ENCODE measurements at regions not wholly inside any gene's neighbourhood (a gene's known extent, or its start where the extent isn't known, plus 50 kb on each side); places are given as distances from the start of the nearest gene placed in this dataset.

DNA sequence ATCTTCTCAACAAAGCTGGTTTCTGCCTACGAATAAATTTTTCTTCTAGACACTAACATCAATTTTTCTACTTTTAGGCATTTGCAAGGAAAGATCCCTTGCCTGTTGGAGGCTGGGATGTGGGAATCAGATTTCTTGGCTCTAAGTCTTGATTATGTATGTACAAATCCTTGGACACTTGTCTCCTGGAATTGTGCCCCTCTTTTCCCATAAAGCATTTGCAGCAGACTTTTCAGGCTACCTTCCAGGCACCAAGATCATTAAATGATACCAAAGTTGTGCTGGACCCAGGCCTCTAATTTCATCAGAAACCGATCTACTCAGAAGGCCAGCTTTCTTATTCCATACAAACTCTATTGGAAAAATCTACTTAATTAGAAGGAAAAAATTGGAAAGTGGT, 339.5 kb upstream of the DIPK2B start:
- Mint-ChIP-seq H3K4me3 (ENCODE audit: unreplicated experiment) (no peak overlapping the region), H3K9me3 (ENCODE audit: unreplicated experiment) (peaks cover 28% of the 10 kb centered on the region)
- no peak for TF ChIP-seq CTCF (IDR thresholded peaks at IDR 0.05)

GRCh38 chrX:45537936-45538335, 337.3 kb upstream of the DIPK2B start:
- Mint-ChIP-seq H3K36me3 (ENCODE audit: unreplicated experiment) (no peaks in the 10 kb centered on the region), H3K27me3 (ENCODE audit: unreplicated experiment) (peaks cover 3% of the 10 kb centered on the region), H3K4me1 (ENCODE audit: unreplicated experiment) (no peaks in the 10 kb centered on the region), H3K9me3 (ENCODE audit: unreplicated experiment) (peaks cover 47% of the 10 kb centered on the region), H3K4me3 (ENCODE audit: unreplicated experiment) (no peak overlapping the region), H3K27ac (ENCODE audit: unreplicated experiment) (no peak overlapping the region)
- no peak for TF ChIP-seq CTCF (IDR thresholded peaks at IDR 0.05)
- no peak for DNase-seq (ENCODE audit: extremely low spot score, unreplicated experiment)

More for the DNA sequence above, 339.5 kb upstream of the DIPK2B start:
- H3K36me3 Mint-ChIP-seq (ENCODE audit: unreplicated experiment) = no peaks in the 10 kb centered on the region
- no peak overlapping the region for H3K27ac Mint-ChIP-seq (ENCODE audit: unreplicated experiment)
- DNase-seq (ENCODE audit: extremely low spot score, unreplicated experiment) = no peak
- H3K4me1 Mint-ChIP-seq (ENCODE audit: unreplicated experiment) = no peaks in the 10 kb centered on the region
- H3K27me3 Mint-ChIP-seq (ENCODE audit: unreplicated experiment) = peaks cover 3% of the 10 kb centered on the region

DNA sequence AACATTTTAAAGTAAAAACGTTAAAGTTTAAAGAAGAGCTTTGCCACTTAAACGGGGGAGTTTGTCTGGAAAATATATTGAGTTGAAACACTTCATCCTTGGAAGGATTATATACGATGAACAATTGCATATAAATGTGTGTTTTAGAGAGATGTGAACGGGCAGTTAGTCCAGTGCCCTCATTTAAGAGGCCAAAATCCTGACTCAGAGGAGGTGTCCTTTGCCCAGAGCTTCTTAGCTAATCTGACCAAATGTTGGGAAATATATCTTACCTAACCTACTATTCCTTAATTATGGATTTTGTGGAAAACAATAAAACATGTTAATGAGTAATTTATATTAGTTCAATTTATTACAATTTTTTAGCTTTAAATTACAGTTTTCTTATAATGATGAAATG, 327.2 kb upstream of the DIPK2B start:
- no peak for DNase-seq (ENCODE audit: extremely low spot score, unreplicated experiment)

GRCh38 chrX:45524805-45525204, 324.1 kb upstream of the DIPK2B start:
- DNase-seq (ENCODE audit: extremely low spot score, unreplicated experiment) = no peak
- H3K4me1 Mint-ChIP-seq (ENCODE audit: unreplicated experiment) = no peaks in the 10 kb centered on the region
- H3K36me3 Mint-ChIP-seq (ENCODE audit: unreplicated experiment) = no peaks in the 10 kb centered on the region
- TF ChIP-seq CTCF (IDR thresholded peaks at IDR 0.05) = no peak
- H3K9me3 Mint-ChIP-seq (ENCODE audit: unreplicated experiment) = peaks cover 9% of the 10 kb centered on the region
- H3K27me3 Mint-ChIP-seq (ENCODE audit: unreplicated experiment) = no peaks in the 10 kb centered on the region
- H3K27ac Mint-ChIP-seq (ENCODE audit: unreplicated experiment) = no peak overlapping the region
- H3K4me3 Mint-ChIP-seq (ENCODE audit: unreplicated experiment) = no peak overlapping the region

More for the DNA sequence above, 327.2 kb upstream of the DIPK2B start:
- Mint-ChIP-seq H3K27me3 (ENCODE audit: unreplicated experiment) (no peaks in the 10 kb centered on the region), H3K9me3 (ENCODE audit: unreplicated experiment) (peaks cover 23% of the 10 kb centered on the region), H3K36me3 (ENCODE audit: unreplicated experiment) (peaks cover 2% of the 10 kb centered on the region), H3K27ac (ENCODE audit: unreplicated experiment) (no peak overlapping the region), H3K4me3 (ENCODE audit: unreplicated experiment) (no peak overlapping the region), H3K4me1 (ENCODE audit: unreplicated experiment) (no peaks in the 10 kb centered on the region)
- TF ChIP-seq CTCF (IDR thresholded peaks at IDR 0.05) = no peak

- Mint-ChIP-seq H3K9me3 (ENCODE audit: unreplicated experiment) (peaks cover 9% of the 10 kb centered on the region), H3K27ac (ENCODE audit: unreplicated experiment) (no peak overlapping the region), H3K36me3 (ENCODE audit: unreplicated experiment) (no peaks in the 10 kb centered on the region), H3K27me3 (ENCODE audit: unreplicated experiment) (no peaks in the 10 kb centered on the region), H3K4me1 (ENCODE audit: unreplicated experiment) (no peaks in the 10 kb centered on the region), H3K4me3 (ENCODE audit: unreplicated experiment) (no peak overlapping the region)
- no peak for TF ChIP-seq CTCF (IDR thresholded peaks at IDR 0.05)
- DNase-seq (ENCODE audit: extremely low spot score, unreplicated experiment) = no peak
Measured at GRCh38 chrX:45524296-45524695, 323.6 kb upstream of the DIPK2B start.
